ENCODE measurements at regions not wholly inside any gene's neighbourhood (a gene's known extent, or its start where the extent isn't known, plus 50 kb on each side); places are given as distances from the start of the nearest gene placed in this dataset.

DNA sequence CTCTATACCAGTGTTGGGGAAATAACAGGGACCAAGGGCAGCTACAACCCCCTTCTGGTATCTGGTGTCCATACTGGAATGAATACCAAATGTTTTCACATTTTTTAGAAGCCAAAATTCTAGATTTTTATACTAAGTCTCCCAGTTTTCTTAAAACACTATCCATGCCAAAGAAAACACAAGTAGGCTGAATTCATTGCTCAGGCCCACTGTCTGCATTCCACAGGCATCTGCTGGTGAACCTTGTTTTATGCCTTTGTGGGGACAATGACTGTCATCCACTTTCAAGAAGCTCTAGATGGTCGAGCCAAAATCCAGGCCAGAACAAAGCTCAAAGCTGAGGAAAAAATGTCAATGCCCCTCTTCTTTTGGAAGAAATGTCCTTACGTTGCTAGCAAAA lies 213.4 kb upstream of the RASGEF1B start:
- TF ChIP-seq, protein P1, sequence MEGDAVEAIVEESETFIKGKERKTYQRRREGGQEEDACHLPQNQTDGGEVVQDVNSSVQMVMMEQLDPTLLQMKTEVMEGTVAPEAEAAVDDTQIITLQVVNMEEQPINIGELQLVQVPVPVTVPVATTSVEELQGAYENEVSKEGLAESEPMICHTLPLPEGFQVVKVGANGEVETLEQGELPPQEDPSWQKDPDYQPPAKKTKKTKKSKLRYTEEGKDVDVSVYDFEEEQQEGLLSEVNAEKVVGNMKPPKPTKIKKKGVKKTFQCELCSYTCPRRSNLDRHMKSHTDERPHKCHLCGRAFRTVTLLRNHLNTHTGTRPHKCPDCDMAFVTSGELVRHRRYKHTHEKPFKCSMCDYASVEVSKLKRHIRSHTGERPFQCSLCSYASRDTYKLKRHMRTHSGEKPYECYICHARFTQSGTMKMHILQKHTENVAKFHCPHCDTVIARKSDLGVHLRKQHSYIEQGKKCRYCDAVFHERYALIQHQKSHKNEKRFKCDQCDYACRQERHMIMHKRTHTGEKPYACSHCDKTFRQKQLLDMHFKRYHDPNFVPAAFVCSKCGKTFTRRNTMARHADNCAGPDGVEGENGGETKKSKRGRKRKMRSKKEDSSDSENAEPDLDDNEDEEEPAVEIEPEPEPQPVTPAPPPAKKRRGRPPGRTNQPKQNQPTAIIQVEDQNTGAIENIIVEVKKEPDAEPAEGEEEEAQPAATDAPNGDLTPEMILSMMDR (IDR thresholded peaks at IDR 0.05; ENCODE audit: low read length): no peak
- TF ChIP-seq EZH2 (IDR thresholded peaks at IDR 0.05; ENCODE audit: borderline replicate concordance, low read length): no peak

Measured in OCI-LY1 (cell line).